ENCODE measurements at regions not wholly inside any gene's neighbourhood (a gene's known extent, or its start where the extent isn't known, plus 50 kb on each side); places are given as distances from the start of the nearest gene placed in this dataset.

DNA sequence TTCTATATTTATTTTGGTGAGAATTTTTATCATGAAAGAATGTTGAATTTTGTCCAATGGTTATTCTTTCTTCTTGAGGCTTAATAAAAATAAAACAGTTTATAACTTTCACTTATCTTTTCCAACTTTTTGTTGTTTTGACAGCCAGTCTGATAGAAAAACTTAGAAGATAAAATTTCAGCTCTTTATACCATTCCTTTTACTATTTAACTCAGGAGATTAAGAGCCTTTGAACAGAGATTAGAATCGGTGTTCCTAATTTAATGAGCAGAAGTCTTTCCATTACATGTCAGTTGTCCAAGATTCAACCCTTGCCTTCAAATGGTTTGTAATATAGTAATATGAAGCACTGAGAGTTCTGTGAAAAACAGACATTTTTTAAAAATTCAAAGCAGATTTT is 97.8 kb upstream of the SEC61G start:
- no peak for TF ChIP-seq EGR1 (IDR thresholded peaks at IDR 0.05)
- TF ChIP-seq TCF12 (IDR thresholded peaks at IDR 0.05; ENCODE audit: low read depth), result no peak
- TF ChIP-seq EP300 (IDR thresholded peaks at IDR 0.05; ENCODE audit: borderline replicate concordance), result no peak
- TF ChIP-seq REST (IDR thresholded peaks at IDR 0.05; ENCODE audit: low read depth), result no peak
- no peak for TF ChIP-seq ZBTB7A (IDR thresholded peaks at IDR 0.05; ENCODE audit: low read depth)
- no peak for TF ChIP-seq CREB1 (IDR thresholded peaks at IDR 0.05; ENCODE audit: low read depth)
- no peak for TF ChIP-seq RAD21 (IDR thresholded peaks at IDR 0.05; ENCODE audit: low read depth)
- no peak for TF ChIP-seq USF1 (IDR thresholded peaks at IDR 0.05)
